Adipocyte (in vitro differentiated cells): ENCODE measurements at regions not wholly inside any gene's neighbourhood (a gene's known extent, or its start where the extent isn't known, plus 50 kb on each side); places are given as distances from the start of the nearest gene placed in this dataset.

Experiments used
- DNase-seq: peaks from one replicate; pipeline ENCODE4 v3.0.0-alpha.2; 2015; ENCODE audit warnings: low read depth
- H3K27me3 ChIP-seq: replicated peaks from 2 replicates; pipeline ENCODE4 v1.7.0; 2013; ENCODE audit warnings: mild to moderate bottlenecking, low read length, moderate library complexity; ENCODE audit not compliant: control insufficient read depth, insufficient read depth
- H3K36me3 ChIP-seq: 2 replicates; pipeline ENCODE4 v1.7.0; 2013; ENCODE audit warnings: low read length, mild to moderate bottlenecking, moderate library complexity; ENCODE audit not compliant: control insufficient read depth, insufficient read depth, severe bottlenecking
- H3K4me1 ChIP-seq: 2 replicates; pipeline ENCODE4 v1.7.0; 2013; ENCODE audit warnings: mild to moderate bottlenecking, low read length, moderate library complexity; ENCODE audit not compliant: control insufficient read depth, insufficient read depth
- H3K4me3 ChIP-seq: 2 replicates; pipeline ENCODE4 v1.7.0; 2013; ENCODE audit warnings: mild to moderate bottlenecking, low read length, moderate library complexity
- H3K9ac ChIP-seq: 2 replicates; pipeline ENCODE4 v1.7.0; 2013; ENCODE audit warnings: mild to moderate bottlenecking, low read length, moderate library complexity
- H3K9me3 ChIP-seq: 2 replicates; pipeline ENCODE4 v1.7.0; 2013; ENCODE audit warnings: mild to moderate bottlenecking, low read length, moderate library complexity; ENCODE audit not compliant: control insufficient read depth

DNA sequence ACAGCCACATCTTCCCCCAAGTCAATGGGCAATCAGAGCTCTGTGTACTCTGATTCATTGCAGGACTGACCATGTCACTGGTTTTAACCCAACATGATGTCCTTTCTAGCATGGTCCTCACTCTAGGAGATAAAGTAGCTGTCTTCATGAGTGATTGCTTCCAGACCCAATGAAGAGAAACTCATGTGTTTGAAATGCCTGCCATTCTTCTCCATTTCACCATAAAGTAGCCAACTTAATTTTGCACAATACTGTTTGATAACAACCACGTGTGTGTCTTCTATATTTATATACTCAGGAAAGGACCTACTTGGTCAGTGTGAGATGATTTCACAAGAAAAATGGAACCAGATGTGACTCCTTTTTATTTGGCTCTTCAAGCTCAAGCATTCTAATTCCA is 172.5 kb downstream of the AXIN2 start:
- Histone ChIP-seq H3K27me3 (peaks cover 3% of the 10 kb centered on the region), H3K9ac (no peak overlapping the region), H3K36me3 (no peaks in the 10 kb centered on the region), H3K9me3 (peaks cover 2% of the 10 kb centered on the region), H3K4me3 (no peak overlapping the region), H3K4me1 (peaks cover 18% of the 10 kb centered on the region)
- peak; percentile 76 for DNase-seq

DNA sequence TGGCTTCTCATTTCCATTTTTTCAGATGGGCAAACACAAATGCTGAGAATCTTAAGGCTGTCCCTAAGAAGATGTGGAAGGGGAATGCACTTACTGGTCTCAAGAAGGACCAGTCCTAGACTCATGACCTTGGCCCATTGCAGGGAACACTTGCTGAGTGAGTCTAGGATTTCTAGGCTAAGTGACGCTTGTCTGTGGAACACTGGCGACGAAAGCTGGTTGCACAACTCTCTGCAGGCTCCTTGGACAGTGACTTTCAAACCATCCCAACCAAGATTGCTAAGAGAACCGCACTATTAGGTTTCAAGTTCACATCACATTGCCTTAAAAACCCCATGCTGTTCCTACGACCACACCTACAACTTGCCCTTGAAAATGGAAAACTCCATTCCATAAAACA is 174.1 kb downstream of the AXIN2 start:
- no peak overlapping the region for H3K4me3 ChIP-seq
- H3K9ac ChIP-seq, result no peak overlapping the region
- no peak for DNase-seq
- H3K36me3 ChIP-seq, result no peaks in the 10 kb centered on the region
- peaks cover 7% of the 10 kb centered on the region for H3K9me3 ChIP-seq
- no peaks in the 10 kb centered on the region for H3K27me3 ChIP-seq
- peaks cover 18% of the 10 kb centered on the region for H3K4me1 ChIP-seq

GRCh38 chr17:65385726-65386125 is 175.7 kb downstream of the AXIN2 start:
- no peak overlapping the region for H3K9ac ChIP-seq
- no peak for DNase-seq
- H3K27me3 ChIP-seq, result no peaks in the 10 kb centered on the region
- peaks cover 18% of the 10 kb centered on the region for H3K4me1 ChIP-seq
- H3K36me3 ChIP-seq, result no peaks in the 10 kb centered on the region
- H3K4me3 ChIP-seq, result no peak overlapping the region
- H3K9me3 ChIP-seq, result peaks cover 7% of the 10 kb centered on the region

DNA sequence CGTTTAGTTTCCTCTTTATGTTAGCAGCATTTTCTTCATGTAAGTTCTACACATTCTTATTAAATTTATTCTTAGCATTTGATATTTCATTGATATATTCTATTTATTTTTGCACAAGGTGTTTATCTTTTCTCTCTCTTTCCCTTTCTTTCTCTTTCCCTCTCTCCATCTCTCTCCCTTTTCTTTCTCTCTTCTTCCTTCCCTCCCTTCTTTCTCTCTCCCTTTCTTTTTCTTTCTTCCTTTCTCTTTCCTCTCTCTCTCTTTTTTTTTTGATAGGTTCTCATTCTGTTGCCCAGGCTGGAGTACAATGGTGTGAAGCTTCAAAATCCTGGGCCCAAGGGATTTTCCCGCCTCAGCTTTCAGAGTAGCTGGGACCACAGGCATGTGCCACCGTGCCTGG is 176.4 kb downstream of the AXIN2 start:
- DNase-seq, result no peak
- Histone ChIP-seq H3K4me1 (peaks cover 15% of the 10 kb centered on the region), H3K9me3 (peaks cover 7% of the 10 kb centered on the region), H3K36me3 (no peaks in the 10 kb centered on the region), H3K9ac (no peak overlapping the region), H3K27me3 (no peaks in the 10 kb centered on the region), H3K4me3 (no peak overlapping the region)

- H3K9me3 ChIP-seq, result peaks cover 7% of the 10 kb centered on the region
- DNase-seq, result no peak
- H3K27me3 ChIP-seq, result peaks cover 7% of the 10 kb centered on the region
- H3K4me1 ChIP-seq, result no peaks in the 10 kb centered on the region
- no peak overlapping the region for H3K9ac ChIP-seq
- H3K4me3 ChIP-seq, result no peak overlapping the region
- H3K36me3 ChIP-seq, result no peaks in the 10 kb centered on the region
These were observed 180.3 kb downstream of the AXIN2 start for GRCh38 chr17:65381152-65381551.

- Histone ChIP-seq H3K4me1 (no peaks in the 10 kb centered on the region), H3K4me3 (no peak overlapping the region), H3K9ac (no peak overlapping the region), H3K9me3 (no peaks in the 10 kb centered on the region), H3K27me3 (peaks cover 32% of the 10 kb centered on the region), H3K36me3 (no peaks in the 10 kb centered on the region)
- DNase-seq, result no peak
These were observed 186.5 kb downstream of the AXIN2 start for GRCh38 chr17:65374966-65375365.

GRCh38 chr17:65371702-65372101 is 189.7 kb downstream of the AXIN2 start:
- no peaks in the 10 kb centered on the region for H3K36me3 ChIP-seq
- no peaks in the 10 kb centered on the region for H3K9me3 ChIP-seq
- H3K4me1 ChIP-seq, result no peaks in the 10 kb centered on the region
- no peak overlapping the region for H3K4me3 ChIP-seq
- peaks cover 25% of the 10 kb centered on the region for H3K27me3 ChIP-seq
- no peak overlapping the region for H3K9ac ChIP-seq
- DNase-seq, result no peak

- Histone ChIP-seq H3K9me3 (peaks cover 5% of the 10 kb centered on the region), H3K4me3 (no peak overlapping the region), H3K9ac (no peak overlapping the region), H3K27me3 (peaks cover 31% of the 10 kb centered on the region), H3K36me3 (no peaks in the 10 kb centered on the region), H3K4me1 (no peaks in the 10 kb centered on the region)
- no peak for DNase-seq
These were observed 190.7 kb downstream of the AXIN2 start for GRCh38 chr17:65370669-65371131.

DNA sequence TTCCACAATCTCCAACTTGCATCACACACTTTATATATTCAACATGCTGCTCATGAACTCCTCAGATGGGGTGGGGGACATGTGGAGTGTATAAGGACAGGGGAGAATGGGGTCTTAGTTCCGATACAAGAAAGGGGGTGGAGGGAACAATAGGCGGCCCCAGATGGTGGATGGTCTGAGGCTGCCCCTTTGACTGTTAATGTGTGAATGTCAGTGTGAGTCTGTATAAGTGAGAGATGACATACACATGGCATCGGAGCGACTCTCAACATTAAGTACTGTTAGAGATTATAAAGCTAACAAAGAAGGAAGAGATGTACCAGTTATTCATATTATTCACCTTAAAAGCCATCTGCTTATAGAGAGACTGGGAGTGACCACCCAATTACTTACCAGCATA is 193.1 kb downstream of the AXIN2 start:
- H3K36me3 ChIP-seq, result no peaks in the 10 kb centered on the region
- H3K27me3 ChIP-seq, result peaks cover 27% of the 10 kb centered on the region
- H3K9ac ChIP-seq, result no peak overlapping the region
- no peak overlapping the region for H3K4me3 ChIP-seq
- no peaks in the 10 kb centered on the region for H3K4me1 ChIP-seq
- no peak for DNase-seq
- H3K9me3 ChIP-seq, result peaks cover 11% of the 10 kb centered on the region

DNA sequence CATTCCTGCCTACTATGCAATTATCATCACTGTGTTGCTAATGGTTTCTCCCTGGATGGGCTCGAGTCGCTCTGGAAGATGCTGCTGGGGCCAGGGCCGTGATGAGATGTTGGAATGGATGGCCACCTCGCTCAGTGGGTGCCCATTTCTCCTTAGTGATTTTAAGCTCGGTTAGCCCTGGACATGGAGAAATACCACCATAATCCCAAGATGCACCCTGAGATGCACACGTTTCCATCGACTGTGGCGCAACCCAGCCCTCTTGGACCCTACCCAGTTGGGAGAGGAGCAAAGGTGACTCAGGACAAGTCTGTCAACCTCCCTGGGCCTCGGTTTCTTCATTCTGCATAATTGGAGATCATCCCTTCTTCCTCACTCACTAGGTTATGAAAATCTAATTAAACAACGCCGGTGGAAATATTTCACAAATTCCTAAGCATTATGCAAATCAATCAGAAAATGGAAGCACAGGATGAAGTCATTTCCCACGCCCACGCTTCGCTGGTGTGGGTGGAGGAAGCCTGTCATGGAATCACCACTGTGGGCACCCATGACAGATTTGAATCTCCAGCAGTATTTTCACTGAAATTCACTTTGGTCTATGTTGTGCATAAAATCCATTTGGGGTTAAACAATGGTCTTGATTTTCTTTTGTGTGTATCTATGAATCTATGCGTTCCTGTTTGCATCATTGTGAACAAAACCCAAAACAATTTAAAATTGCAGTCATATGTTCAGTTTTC is 195.2 kb downstream of the AXIN2 start:
- no peaks in the 10 kb centered on the region for H3K4me1 ChIP-seq
- DNase-seq, result no peak
- peaks cover 11% of the 10 kb centered on the region for H3K9me3 ChIP-seq
- no peak overlapping the region for H3K9ac ChIP-seq
- H3K27me3 ChIP-seq, result peaks cover 21% of the 10 kb centered on the region
- H3K4me3 ChIP-seq, result no peak overlapping the region
- H3K36me3 ChIP-seq, result no peaks in the 10 kb centered on the region

- peaks cover 15% of the 10 kb centered on the region for H3K27me3 ChIP-seq
- no peak overlapping the region for H3K4me3 ChIP-seq
- H3K9ac ChIP-seq, result no peak overlapping the region
- no peaks in the 10 kb centered on the region for H3K4me1 ChIP-seq
- no peak for DNase-seq
- H3K9me3 ChIP-seq, result peaks cover 11% of the 10 kb centered on the region
- no peaks in the 10 kb centered on the region for H3K36me3 ChIP-seq
These were observed 196.3 kb downstream of the AXIN2 start for GRCh38 chr17:65365169-65365568.

DNA sequence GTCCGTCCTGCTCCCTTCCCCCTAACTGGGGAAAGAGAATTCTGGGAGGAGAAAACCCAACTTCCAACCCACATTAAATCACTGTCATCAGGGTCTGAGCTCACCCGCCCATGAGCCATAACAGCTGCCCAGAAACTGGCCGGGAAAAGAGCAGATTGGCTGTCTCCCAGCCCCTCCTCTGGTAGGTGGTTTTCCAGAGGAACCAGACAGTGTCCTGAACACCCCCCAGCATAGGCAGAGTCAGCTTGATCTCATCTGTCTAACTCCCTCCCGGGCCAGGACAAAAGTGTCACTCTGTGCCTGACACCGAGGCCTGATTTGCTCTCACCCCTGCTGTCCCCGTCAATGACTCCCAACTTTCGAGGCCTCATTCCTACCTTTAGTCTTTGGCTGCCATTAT is 197.0 kb downstream of the AXIN2 start:
- no peak overlapping the region for H3K9ac ChIP-seq
- DNase-seq, result no peak
- no peak overlapping the region for H3K4me3 ChIP-seq
- no peaks in the 10 kb centered on the region for H3K36me3 ChIP-seq
- H3K9me3 ChIP-seq, result peaks cover 11% of the 10 kb centered on the region
- no peaks in the 10 kb centered on the region for H3K4me1 ChIP-seq
- peaks cover 15% of the 10 kb centered on the region for H3K27me3 ChIP-seq
